Neural cell (in vitro differentiated cells): ENCODE measurements at regions not wholly inside any gene's neighbourhood (a gene's known extent, or its start where the extent isn't known, plus 50 kb on each side); places are given as distances from the start of the nearest gene placed in this dataset.

Experiments used
- EP300 ChIP-seq: fragments of 450-650 bp; conservative IDR thresholded peaks from 2 replicates; pipeline ENCODE4 v1.6.1; 2014; ENCODE audit warnings: antibody characterized with exemption, mild to moderate bottlenecking, moderate library complexity; ENCODE audit not compliant: poor library complexity, severe bottlenecking
- MXI1 ChIP-seq: fragments of 450-650 bp; conservative IDR thresholded peaks from 2 replicates; pipeline ENCODE4 v1.6.1; 2014; ENCODE audit warnings: antibody characterized with exemption, mild to moderate bottlenecking; ENCODE audit not compliant: poor library complexity, severe bottlenecking
- TAF1 ChIP-seq: IDR thresholded peaks from 2 replicates; pipeline ENCODE4 v1.6.1; 2012; ENCODE audit warnings: low read depth
- TF ChIP-seq, protein P1 (sequence below): fragments of 450-650 bp; IDR thresholded peaks from 2 replicates; pipeline ENCODE4 v1.5.1; 2014; ENCODE audit warnings: antibody characterized with exemption, mild to moderate bottlenecking, moderate library complexity; ENCODE audit not compliant: poor library complexity, severe bottlenecking

DNA sequence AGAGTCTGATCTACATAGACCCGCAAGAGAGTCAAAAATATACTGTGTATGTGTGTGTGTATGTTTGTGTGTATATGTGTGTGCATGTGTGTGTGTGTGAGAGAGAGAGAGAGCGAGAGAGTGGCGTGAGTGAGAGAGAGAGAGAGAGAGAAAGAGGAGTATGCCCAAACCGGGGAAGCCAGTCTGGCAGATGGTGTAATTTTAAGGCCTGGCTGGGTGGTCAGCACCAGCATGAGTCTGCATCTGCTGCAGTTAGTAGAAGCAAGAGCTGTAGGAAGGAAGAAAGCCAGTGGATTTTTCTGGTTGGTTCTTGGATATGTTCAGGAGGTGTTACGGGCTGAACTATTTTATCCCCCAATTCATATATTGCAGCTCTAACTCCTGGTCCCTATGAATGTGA is 75.2 kb downstream of the ACTBL2 start:
- TF ChIP-seq EP300 (no peak), MXI1 (no peak), TAF1 (no peak)
- TF ChIP-seq, protein P1, sequence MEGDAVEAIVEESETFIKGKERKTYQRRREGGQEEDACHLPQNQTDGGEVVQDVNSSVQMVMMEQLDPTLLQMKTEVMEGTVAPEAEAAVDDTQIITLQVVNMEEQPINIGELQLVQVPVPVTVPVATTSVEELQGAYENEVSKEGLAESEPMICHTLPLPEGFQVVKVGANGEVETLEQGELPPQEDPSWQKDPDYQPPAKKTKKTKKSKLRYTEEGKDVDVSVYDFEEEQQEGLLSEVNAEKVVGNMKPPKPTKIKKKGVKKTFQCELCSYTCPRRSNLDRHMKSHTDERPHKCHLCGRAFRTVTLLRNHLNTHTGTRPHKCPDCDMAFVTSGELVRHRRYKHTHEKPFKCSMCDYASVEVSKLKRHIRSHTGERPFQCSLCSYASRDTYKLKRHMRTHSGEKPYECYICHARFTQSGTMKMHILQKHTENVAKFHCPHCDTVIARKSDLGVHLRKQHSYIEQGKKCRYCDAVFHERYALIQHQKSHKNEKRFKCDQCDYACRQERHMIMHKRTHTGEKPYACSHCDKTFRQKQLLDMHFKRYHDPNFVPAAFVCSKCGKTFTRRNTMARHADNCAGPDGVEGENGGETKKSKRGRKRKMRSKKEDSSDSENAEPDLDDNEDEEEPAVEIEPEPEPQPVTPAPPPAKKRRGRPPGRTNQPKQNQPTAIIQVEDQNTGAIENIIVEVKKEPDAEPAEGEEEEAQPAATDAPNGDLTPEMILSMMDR = no peak
